ENCODE measurements at regions not wholly inside any gene's neighbourhood (a gene's known extent, or its start where the extent isn't known, plus 50 kb on each side); places are given as distances from the start of the nearest gene placed in this dataset.

GRCh38 chr3:102240720-102241119, 194.1 kb upstream of the ZPLD1 start:
- TF ChIP-seq POLR2A (IDR thresholded peaks at IDR 0.05; ENCODE audit: low read length) (no peak), GATA1 (IDR thresholded peaks at IDR 0.05; ENCODE audit: low read depth, low read length) (no peak)

All from erythroblast (primary cell).